ENCODE measurements at regions not wholly inside any gene's neighbourhood (a gene's known extent, or its start where the extent isn't known, plus 50 kb on each side); places are given as distances from the start of the nearest gene placed in this dataset.

- no peak for TF ChIP-seq GATA3 (IDR thresholded peaks at IDR 0.05; ENCODE audit: low read depth, low read length)
- no peak for TF ChIP-seq GATA2 (IDR thresholded peaks at IDR 0.05; ENCODE audit: low read depth, low read length)
Measured at GRCh38 chr19:30659638-30660037, 287.5 kb downstream of the ZNF536 start.
